Chondrocyte (in vitro differentiated cells): ENCODE measurements at regions not wholly inside any gene's neighbourhood (a gene's known extent, or its start where the extent isn't known, plus 50 kb on each side); places are given as distances from the start of the nearest gene placed in this dataset.

ENCODE experiments used
- DNase-seq: peaks from one replicate; pipeline ENCODE4 v3.0.0; 2021; ENCODE audit warnings: mixed read lengths, low spot score
- H3K27ac Mint-ChIP-seq: one replicate; pipeline ENCODE4 v1.8.0; 2021; ENCODE audit warnings: mild to moderate bottlenecking, moderate library complexity, mixed read lengths; ENCODE audit not compliant: unreplicated experiment
- H3K27me3 Mint-ChIP-seq: 2 replicates; pipeline ENCODE4 v1.8.0; 2021; ENCODE audit warnings: low read depth, mixed read lengths
- H3K36me3 Mint-ChIP-seq: 2 replicates; pipeline ENCODE4 v1.8.0; 2021; ENCODE audit warnings: low read depth, mixed read lengths
- H3K4me1 Mint-ChIP-seq: 2 replicates; pipeline ENCODE4 v1.8.0; 2021; ENCODE audit warnings: low read depth, mild to moderate bottlenecking, mixed read lengths
- H3K4me3 Mint-ChIP-seq: one replicate; pipeline ENCODE4 v1.8.0; 2021; ENCODE audit warnings: mild to moderate bottlenecking, moderate library complexity, mixed read lengths; ENCODE audit not compliant: unreplicated experiment
- H3K9me3 Mint-ChIP-seq: 2 replicates; pipeline ENCODE4 v1.8.0; 2021; ENCODE audit warnings: low read depth, mixed read lengths
- CTCF ChIP-seq: fragments of 200-600 bp; sonication (generic); IDR thresholded peaks from 2 replicates; pipeline ENCODE4 v1.5.0; 2021; ENCODE audit warnings: antibody characterized with exemption, mild to moderate bottlenecking, moderate library complexity

GRCh38 chr5:173781816-173782670, 106.1 kb upstream of the CPEB4 start:
- peak overlapping the region; percentile 82 for H3K27ac Mint-ChIP-seq
- H3K9me3 Mint-ChIP-seq, result no peaks in the 10 kb centered on the region
- peaks cover 19% of the 10 kb centered on the region for H3K4me1 Mint-ChIP-seq
- no peak overlapping the region for H3K4me3 Mint-ChIP-seq
- no peak for DNase-seq
- TF ChIP-seq CTCF, result no peak
- no peaks in the 10 kb centered on the region for H3K36me3 Mint-ChIP-seq
- no peaks in the 10 kb centered on the region for H3K27me3 Mint-ChIP-seq

GRCh38 chr5:173782671-173783101, 105.5 kb upstream of the CPEB4 start:
- H3K27me3 Mint-ChIP-seq, result no peaks in the 10 kb centered on the region
- H3K36me3 Mint-ChIP-seq, result no peaks in the 10 kb centered on the region
- no peak for DNase-seq
- H3K27ac Mint-ChIP-seq, result peak overlapping the region; percentile 82
- H3K4me1 Mint-ChIP-seq, result peaks cover 19% of the 10 kb centered on the region
- H3K4me3 Mint-ChIP-seq, result no peak overlapping the region
- H3K9me3 Mint-ChIP-seq, result no peaks in the 10 kb centered on the region
- no peak for TF ChIP-seq CTCF

DNA sequence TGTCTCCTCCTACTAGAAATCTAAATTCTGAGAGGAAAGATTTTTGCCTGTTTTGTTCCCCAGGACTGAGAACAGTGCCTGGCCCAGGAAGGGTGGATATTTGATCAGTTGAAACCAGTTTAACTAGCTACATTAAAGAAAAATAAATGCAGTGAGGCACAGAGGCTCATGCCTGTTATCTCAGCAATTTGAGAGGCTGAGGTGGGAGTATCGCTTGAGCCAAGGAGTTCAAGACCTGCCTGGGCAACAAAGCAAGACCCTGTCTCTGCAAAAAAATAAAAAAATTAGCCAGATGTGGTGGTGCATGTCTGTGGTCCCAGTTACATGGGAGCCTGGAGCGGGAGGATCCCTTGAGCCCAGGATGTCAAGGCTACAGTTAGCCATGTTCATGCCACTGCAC, 104.8 kb upstream of the CPEB4 start:
- no peak for DNase-seq
- H3K4me3 Mint-ChIP-seq, result no peak overlapping the region
- no peaks in the 10 kb centered on the region for H3K9me3 Mint-ChIP-seq
- no peaks in the 10 kb centered on the region for H3K36me3 Mint-ChIP-seq
- no peak overlapping the region for H3K27ac Mint-ChIP-seq
- no peak for TF ChIP-seq CTCF
- peaks cover 19% of the 10 kb centered on the region for H3K4me1 Mint-ChIP-seq
- H3K27me3 Mint-ChIP-seq, result no peaks in the 10 kb centered on the region

DNA sequence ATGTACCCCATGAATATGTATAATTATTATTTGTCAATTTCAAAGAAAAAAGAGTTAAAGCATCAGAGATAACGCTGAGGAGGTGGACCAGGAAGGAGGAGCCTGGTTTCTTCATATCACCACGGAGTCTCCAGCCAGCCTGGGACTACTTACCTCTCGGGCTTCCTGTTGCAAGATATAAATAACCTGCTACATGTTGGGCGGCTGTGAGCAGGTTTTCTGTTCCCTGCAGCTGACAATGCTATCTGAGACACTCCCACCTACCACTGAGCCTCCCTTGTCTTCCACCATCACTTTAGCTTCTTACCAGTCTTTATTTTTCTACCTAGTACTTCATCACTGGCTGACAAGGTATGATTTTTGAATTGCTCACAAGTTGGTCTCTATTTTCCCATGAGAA, 102.7 kb upstream of the CPEB4 start:
- H3K4me1 Mint-ChIP-seq, result peaks cover 28% of the 10 kb centered on the region
- H3K9me3 Mint-ChIP-seq, result no peaks in the 10 kb centered on the region
- TF ChIP-seq CTCF, result no peak
- H3K27ac Mint-ChIP-seq, result no peak overlapping the region
- no peaks in the 10 kb centered on the region for H3K36me3 Mint-ChIP-seq
- H3K27me3 Mint-ChIP-seq, result no peaks in the 10 kb centered on the region
- no peak for DNase-seq
- no peak overlapping the region for H3K4me3 Mint-ChIP-seq

DNA sequence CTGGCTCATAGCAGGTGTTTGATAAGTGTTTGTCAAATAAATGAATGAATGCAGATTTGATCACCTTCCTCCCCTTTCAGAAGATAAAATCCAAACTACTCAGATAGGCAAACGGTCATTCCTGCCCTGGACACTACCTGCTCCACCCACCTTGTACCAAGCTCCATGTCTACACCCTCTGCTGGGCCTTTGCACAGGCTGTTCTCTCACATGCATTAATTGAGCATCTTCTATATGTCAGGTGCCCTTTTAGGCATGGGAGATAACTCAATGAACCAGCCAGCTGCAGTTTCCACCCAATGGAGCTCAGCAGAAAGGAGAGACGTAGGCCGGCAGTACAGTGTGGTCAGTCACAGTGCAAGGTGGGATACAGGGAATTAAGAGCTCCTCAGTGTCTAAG, 102.3 kb upstream of the CPEB4 start:
- no peak for DNase-seq
- Mint-ChIP-seq H3K4me1 (peaks cover 28% of the 10 kb centered on the region), H3K36me3 (no peaks in the 10 kb centered on the region), H3K27me3 (no peaks in the 10 kb centered on the region), H3K4me3 (no peak overlapping the region), H3K9me3 (no peaks in the 10 kb centered on the region), H3K27ac (no peak overlapping the region)
- TF ChIP-seq CTCF, result no peak
